Aorta (tissue), 5 donors: ENCODE measurements at regions not wholly inside any gene's neighbourhood (a gene's known extent, or its start where the extent isn't known, plus 50 kb on each side); places are given as distances from the start of the nearest gene placed in this dataset.

Experiments used
- ATAC-seq: fragments of 200-7000 bp; cut with Tn5 transposase; one replicate; pipeline ENCODE4 v1.9.1; 2022; ENCODE audit warnings: moderate library complexity; ENCODE audit not compliant: low FRiP score
- DNase-seq, 2 donors: peaks; one replicate each; pipeline ENCODE4 v3.0.0-alpha.2; 2020
- H3K27ac ChIP-seq, 2 donors: one replicate each; pipeline ENCODE4 v1.5.1; 2013; ENCODE audit warnings: low read length in 2 of 2, mild to moderate bottlenecking in 2 of 2, moderate library complexity in 2 of 2, control low read depth in 1 of 2, inconsistent platforms in 1 of 2, low read depth in 1 of 2
- H3K27me3 ChIP-seq, 2 donors: one replicate each; pipeline ENCODE4 v1.6.1; 2013; ENCODE audit warnings: control low read depth in 1 of 2, low read length in 1 of 2, mild to moderate bottlenecking in 1 of 2, moderate library complexity in 1 of 2; ENCODE audit not compliant: insufficient read depth in 2 of 2, control insufficient read depth in 1 of 2
- H3K36me3 ChIP-seq, 2 donors: one replicate each; pipeline ENCODE4 v1.6.1; 2013; ENCODE audit warnings: control low read depth in 1 of 2, low read length in 1 of 2, mild to moderate bottlenecking in 1 of 2; ENCODE audit not compliant: insufficient read depth in 2 of 2, control insufficient read depth in 1 of 2
- H3K4me1 ChIP-seq, 2 donors: one replicate each; pipeline ENCODE4 v1.6.1; 2013; ENCODE audit warnings: low read length in 2 of 2, control low read depth in 1 of 2, mild to moderate bottlenecking in 1 of 2, moderate library complexity in 1 of 2; ENCODE audit not compliant: insufficient read depth in 2 of 2, control insufficient read depth in 1 of 2
- H3K4me3 ChIP-seq, 2 donors: one replicate each; pipeline ENCODE4 v1.5.1; 2013; ENCODE audit warnings: low read length in 2 of 2, control low read depth in 1 of 2, mild to moderate bottlenecking in 1 of 2
- H3K9me3 ChIP-seq: one replicate; pipeline ENCODE4 v1.6.1; 2013; ENCODE audit warnings: mild to moderate bottlenecking, low read length; ENCODE audit not compliant: control insufficient read depth
- whole genome bisulfite sequencing, 2 donors: extraction: QIAGEN DNeasy Blood & Tissue Kit; methylation state at CpG; one replicate each; pipeline ENCODE4 v1.1.7; 2013; 5-methylcytosine and 5-hydroxymethylcytosine counted together
- intact Hi-C, 2 donors: fragments of 100-400 bp; cut with DNase I; formaldehyde crosslinking; loops; one replicate each; pipeline versions ENCODE4 v1.14.2 to v1.15.0; 2022
- donor health status: healthy with polysubstance abuse.
- donor health status: Bipolar disorder and iron deficiency.
- donor health status: DM: no; HTN: no; CAD: no.
- donor health status: DM: no; HTN: no; CAD: no.
- donor health status: DM: yes; HTN: yes; CAD: no.

- 87 to 93% methylated on average over 1 of the region's 1 CpG for WGBS, 2 donors
- H3K27ac ChIP-seq, result no peak overlapping the region
- no peaks in the 10 kb centered on the region for H3K27me3 ChIP-seq
- no peaks in the 10 kb centered on the region for H3K9me3 ChIP-seq
- H3K36me3 ChIP-seq, result no peaks in the 10 kb centered on the region
- DNase-seq (no peak), ATAC-seq (no peak)
- H3K4me3 ChIP-seq, result no peak overlapping the region
- no peaks in the 10 kb centered on the region for H3K4me1 ChIP-seq
- intact Hi-C loops, result no loop called here
Measured at GRCh38 chr18:66735933-66736332, 132.0 kb upstream of the CDH19 start.

- WGBS, 2 donors, result 44 to 52% methylated on average over 2 of the region's 2 CpGs
- no peaks in the 10 kb centered on the region for H3K36me3 ChIP-seq
- no peak overlapping the region for H3K27ac ChIP-seq
- H3K4me3 ChIP-seq, result no peak overlapping the region
- no peaks in the 10 kb centered on the region for H3K9me3 ChIP-seq
- ATAC-seq (no peak), DNase-seq (no peak)
- intact Hi-C loops, result no loop called here
- no peaks in the 10 kb centered on the region for H3K4me1 ChIP-seq
- H3K27me3 ChIP-seq, result no peaks in the 10 kb centered on the region
Measured at GRCh38 chr18:66734451-66734850, 130.6 kb upstream of the CDH19 start.

- Histone ChIP-seq H3K4me3 (no peak overlapping the region), H3K36me3 (no peaks in the 10 kb centered on the region), H3K27ac (no peak overlapping the region), H3K4me1 (no peaks in the 10 kb centered on the region), H3K9me3 (no peaks in the 10 kb centered on the region), H3K27me3 (no peaks in the 10 kb centered on the region)
- DNase-seq, result no peak
- no peak for ATAC-seq
- intact Hi-C loops, result no loop called here
Measured at GRCh38 chr18:66731890-66732289, 128.0 kb upstream of the CDH19 start.

- WGBS, 2 donors, result 28 to 30% methylated on average over 2 of the region's 2 CpGs
- no peak overlapping the region for H3K27ac ChIP-seq
- H3K4me1 ChIP-seq, result no peaks in the 10 kb centered on the region
- intact Hi-C loops, result no loop called here
- H3K4me3 ChIP-seq, result no peak overlapping the region
- ATAC-seq (no peak), DNase-seq (no peak)
- no peaks in the 10 kb centered on the region for H3K36me3 ChIP-seq
- no peaks in the 10 kb centered on the region for H3K9me3 ChIP-seq
- H3K27me3 ChIP-seq, result no peaks in the 10 kb centered on the region
Measured at GRCh38 chr18:66729442-66730239, 125.8 kb upstream of the CDH19 start.

GRCh38 chr18:66728951-66729350, 125.1 kb upstream of the CDH19 start:
- Histone ChIP-seq H3K4me1 (no peaks in the 10 kb centered on the region), H3K27ac (no peak overlapping the region), H3K36me3 (no peaks in the 10 kb centered on the region), H3K4me3 (no peak overlapping the region), H3K27me3 (no peaks in the 10 kb centered on the region), H3K9me3 (no peaks in the 10 kb centered on the region)
- intact Hi-C loops, result no loop called here
- ATAC-seq (no peak), DNase-seq (no peak)
- WGBS, 2 donors, result 81 to 84% methylated on average over 5 of the region's 5 CpGs

- intact Hi-C loops, result no loop called here
Measured at GRCh38 chr18:66727991-66728390, 124.1 kb upstream of the CDH19 start.

GRCh38 chr18:66724664-66725356, 120.9 kb upstream of the CDH19 start:
- Histone ChIP-seq H3K9me3 (no peaks in the 10 kb centered on the region), H3K4me3 (no peak overlapping the region), H3K27me3 (no peaks in the 10 kb centered on the region), H3K27ac (no peak overlapping the region), H3K36me3 (no peaks in the 10 kb centered on the region), H3K4me1 (no peaks in the 10 kb centered on the region)
- 50 to 58% methylated on average over 5 of the region's 5 CpGs for WGBS, 2 donors
- intact Hi-C loops, result no loop called here
- DNase-seq (no peak), ATAC-seq (no peak)

More at GRCh38 chr18:66727991-66728390, 124.1 kb upstream of the CDH19 start:
- Histone ChIP-seq H3K4me3 (no peak overlapping the region), H3K27me3 (no peaks in the 10 kb centered on the region), H3K4me1 (no peaks in the 10 kb centered on the region), H3K9me3 (no peaks in the 10 kb centered on the region), H3K27ac (no peak overlapping the region), H3K36me3 (no peaks in the 10 kb centered on the region)
- WGBS, 2 donors, result 82 to 94% methylated on average over 1 of the region's 1 CpG
- ATAC-seq (no peak), DNase-seq (no peak)

- WGBS, 2 donors, result 55 to 66% methylated on average over 5 of the region's 5 CpGs
- intact Hi-C loops, result no loop called here
- DNase-seq, result no peak
Measured at GRCh38 chr18:66722671-66723070, 118.8 kb upstream of the CDH19 start.

GRCh38 chr18:66708646-66709045, 104.8 kb upstream of the CDH19 start:
- ATAC-seq, result no peak
- no peaks in the 10 kb centered on the region for H3K4me1 ChIP-seq
- WGBS, 2 donors, result 6 to 17% methylated on average over 1 of the region's 1 CpG
- no peaks in the 10 kb centered on the region for H3K36me3 ChIP-seq
- intact Hi-C loops, result no loop called here
- H3K9me3 ChIP-seq, result no peaks in the 10 kb centered on the region
- no peaks in the 10 kb centered on the region for H3K27me3 ChIP-seq
- no peak overlapping the region for H3K4me3 ChIP-seq
- DNase-seq, result no peak
- no peak overlapping the region for H3K27ac ChIP-seq

More at GRCh38 chr18:66722671-66723070, 118.8 kb upstream of the CDH19 start:
- Histone ChIP-seq H3K27me3 (no peaks in the 10 kb centered on the region), H3K4me1 (no peaks in the 10 kb centered on the region), H3K4me3 (no peak overlapping the region), H3K9me3 (no peaks in the 10 kb centered on the region), H3K36me3 (no peaks in the 10 kb centered on the region), H3K27ac (no peak overlapping the region)
- no peak for ATAC-seq
